ENCODE measurements at regions not wholly inside any gene's neighbourhood (a gene's known extent, or its start where the extent isn't known, plus 50 kb on each side); places are given as distances from the start of the nearest gene placed in this dataset.

GRCh38 chr10:109277456-109277855, 645.9 kb downstream of the XPNPEP1 start:
- DNase-seq (ENCODE audit: low spot score in 2 of 2): no peak
- TF ChIP-seq POLR2A (IDR thresholded peaks at IDR 0.05) (no peak), EP300 (IDR thresholded peaks at IDR 0.05) (no peak)
- TF ChIP-seq, protein P1, sequence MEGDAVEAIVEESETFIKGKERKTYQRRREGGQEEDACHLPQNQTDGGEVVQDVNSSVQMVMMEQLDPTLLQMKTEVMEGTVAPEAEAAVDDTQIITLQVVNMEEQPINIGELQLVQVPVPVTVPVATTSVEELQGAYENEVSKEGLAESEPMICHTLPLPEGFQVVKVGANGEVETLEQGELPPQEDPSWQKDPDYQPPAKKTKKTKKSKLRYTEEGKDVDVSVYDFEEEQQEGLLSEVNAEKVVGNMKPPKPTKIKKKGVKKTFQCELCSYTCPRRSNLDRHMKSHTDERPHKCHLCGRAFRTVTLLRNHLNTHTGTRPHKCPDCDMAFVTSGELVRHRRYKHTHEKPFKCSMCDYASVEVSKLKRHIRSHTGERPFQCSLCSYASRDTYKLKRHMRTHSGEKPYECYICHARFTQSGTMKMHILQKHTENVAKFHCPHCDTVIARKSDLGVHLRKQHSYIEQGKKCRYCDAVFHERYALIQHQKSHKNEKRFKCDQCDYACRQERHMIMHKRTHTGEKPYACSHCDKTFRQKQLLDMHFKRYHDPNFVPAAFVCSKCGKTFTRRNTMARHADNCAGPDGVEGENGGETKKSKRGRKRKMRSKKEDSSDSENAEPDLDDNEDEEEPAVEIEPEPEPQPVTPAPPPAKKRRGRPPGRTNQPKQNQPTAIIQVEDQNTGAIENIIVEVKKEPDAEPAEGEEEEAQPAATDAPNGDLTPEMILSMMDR (IDR thresholded peaks at IDR 0.05): no peak
- no peak overlapping the region for H3K4me3 ChIP-seq
- H3K27ac ChIP-seq: no peak overlapping the region
- no peaks in the 10 kb centered on the region for H3K36me3 ChIP-seq
- 86 to 92% methylated on average over 1 of the region's 1 CpG for WGBS, 2 donors
- H3K9me3 ChIP-seq: no peaks in the 10 kb centered on the region
- H3K4me1 ChIP-seq: no peaks in the 10 kb centered on the region
- H3K27me3 ChIP-seq: no peaks in the 10 kb centered on the region

GRCh38 chr10:109275960-109276359, 647.4 kb downstream of the XPNPEP1 start:
- Histone ChIP-seq H3K9me3 (no peaks in the 10 kb centered on the region), H3K27me3 (no peaks in the 10 kb centered on the region), H3K27ac (no peak overlapping the region), H3K4me1 (no peaks in the 10 kb centered on the region), H3K36me3 (no peaks in the 10 kb centered on the region), H3K4me3 (no peak overlapping the region)
- no peak for TF ChIP-seq EP300 (IDR thresholded peaks at IDR 0.05)
- WGBS, 2 donors: 24 to 53% methylated on average over 1 of the region's 1 CpG
- DNase-seq (ENCODE audit: low spot score in 2 of 2): no peak

GRCh38 chr10:109274681-109275080, 648.6 kb downstream of the XPNPEP1 start:
- Histone ChIP-seq H3K27me3 (no peaks in the 10 kb centered on the region), H3K4me1 (no peaks in the 10 kb centered on the region), H3K27ac (no peak overlapping the region), H3K9me3 (no peaks in the 10 kb centered on the region), H3K4me3 (no peak overlapping the region), H3K36me3 (no peaks in the 10 kb centered on the region)
- no peak for DNase-seq (ENCODE audit: low spot score in 2 of 2)
- TF ChIP-seq, protein P1 (IDR thresholded peaks at IDR 0.05): no peak
- TF ChIP-seq EP300 (IDR thresholded peaks at IDR 0.05) (no peak), POLR2A (IDR thresholded peaks at IDR 0.05) (no peak)
- WGBS, 2 donors: 77 to 81% methylated on average over 2 of the region's 2 CpGs

- TF ChIP-seq EP300 (IDR thresholded peaks at IDR 0.05) (no peak), POLR2A (IDR thresholded peaks at IDR 0.05) (no peak)
- TF ChIP-seq, protein P1 (IDR thresholded peaks at IDR 0.05): no peak
Measured at GRCh38 chr10:109270173-109270572, 653.1 kb downstream of the XPNPEP1 start.

GRCh38 chr10:109264004-109264403, 659.3 kb downstream of the XPNPEP1 start:
- TF ChIP-seq, protein P1 (IDR thresholded peaks at IDR 0.05): no peak
- TF ChIP-seq EP300 (IDR thresholded peaks at IDR 0.05) (no peak), POLR2A (IDR thresholded peaks at IDR 0.05) (no peak)
- Histone ChIP-seq H3K4me3 (no peak overlapping the region), H3K27ac (no peak overlapping the region), H3K27me3 (no peaks in the 10 kb centered on the region), H3K4me1 (no peaks in the 10 kb centered on the region), H3K9me3 (peaks cover 0 to 15% (median 0%) of the 10 kb centered on the region in 4 donors), H3K36me3 (no peaks in the 10 kb centered on the region)
- no peak for DNase-seq (ENCODE audit: low spot score in 2 of 2)
- 89 to 94% methylated on average over 3 of the region's 3 CpGs for WGBS, 2 donors

More at GRCh38 chr10:109270173-109270572, 653.1 kb downstream of the XPNPEP1 start:
- no peaks in the 10 kb centered on the region for H3K36me3 ChIP-seq
- DNase-seq (ENCODE audit: low spot score in 2 of 2): no peak
- no peaks in the 10 kb centered on the region for H3K4me1 ChIP-seq
- H3K27me3 ChIP-seq: no peaks in the 10 kb centered on the region
- WGBS, 2 donors: 62 to 90% methylated on average over 2 of the region's 2 CpGs
- no peaks in the 10 kb centered on the region for H3K9me3 ChIP-seq
- no peak overlapping the region for H3K27ac ChIP-seq
- no peak overlapping the region for H3K4me3 ChIP-seq

DNA sequence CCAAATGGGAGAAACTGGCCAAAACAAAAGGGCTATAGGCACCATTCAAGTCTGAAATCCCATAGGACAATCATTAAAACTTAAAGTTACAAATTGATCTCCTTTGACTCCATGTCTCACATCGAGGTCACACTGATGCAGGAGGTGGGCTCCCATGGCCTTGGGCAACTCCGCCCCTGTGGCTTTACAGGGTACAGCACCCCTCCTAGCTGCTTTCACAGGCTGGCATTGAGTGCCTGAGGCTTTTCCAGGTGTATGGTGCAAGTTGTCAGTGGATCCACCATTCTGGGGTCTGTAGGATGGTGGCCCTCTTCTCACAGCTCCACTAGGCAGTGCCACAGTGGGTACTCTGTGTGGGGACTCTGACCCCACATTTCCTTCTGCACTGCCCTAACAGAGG, 662.1 kb downstream of the XPNPEP1 start:
- WGBS, 2 donors: 88 to 100% methylated on average over 2 of the region's 2 CpGs
- Histone ChIP-seq H3K4me1 (no peaks in the 10 kb centered on the region), H3K4me3 (no peak overlapping the region), H3K27ac (no peak overlapping the region), H3K27me3 (peaks cover 0 to 2% of the 10 kb centered on the region in 2 donors), H3K36me3 (no peaks in the 10 kb centered on the region), H3K9me3 (peaks cover 0 to 15% (median 0%) of the 10 kb centered on the region in 4 donors)
- TF ChIP-seq EP300 (IDR thresholded peaks at IDR 0.05) (no peak), POLR2A (IDR thresholded peaks at IDR 0.05) (no peak)
- TF ChIP-seq, protein P1 (IDR thresholded peaks at IDR 0.05): no peak
- no peak for DNase-seq (ENCODE audit: low spot score in 2 of 2)

All from tibial nerve (tissue), 4 donors.